ENCODE measurements at regions not wholly inside any gene's neighbourhood (a gene's known extent, or its start where the extent isn't known, plus 50 kb on each side); places are given as distances from the start of the nearest gene placed in this dataset.

DNA sequence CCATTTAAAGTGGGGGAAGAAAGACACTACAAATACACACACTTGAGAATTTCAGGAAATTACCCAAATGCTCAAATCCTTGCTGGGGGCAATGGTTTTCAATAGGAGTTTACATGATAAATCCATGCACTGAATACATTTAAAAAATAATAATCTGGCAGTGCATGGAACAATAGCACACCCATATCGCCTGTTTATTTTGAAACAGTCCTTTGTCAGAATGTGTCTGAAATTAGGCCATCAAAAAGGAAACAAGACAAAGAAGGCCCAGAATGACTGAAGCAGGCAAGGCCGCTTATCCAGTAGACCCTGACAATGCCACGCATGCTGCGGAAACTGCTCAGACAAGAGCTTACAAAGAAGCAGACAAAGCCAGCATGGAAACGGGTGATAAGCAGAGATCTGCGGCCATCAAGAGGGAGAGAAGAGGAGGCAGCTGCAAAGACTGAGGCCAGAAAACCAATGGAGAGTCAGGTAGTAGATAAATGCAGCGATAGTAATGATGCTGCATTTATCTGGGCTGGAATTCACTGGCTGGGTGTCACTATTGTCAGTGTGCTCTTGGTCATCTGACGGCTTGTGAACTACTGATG lies 211.9 kb upstream of the CNR1 start:
- TF ChIP-seq, protein P1, sequence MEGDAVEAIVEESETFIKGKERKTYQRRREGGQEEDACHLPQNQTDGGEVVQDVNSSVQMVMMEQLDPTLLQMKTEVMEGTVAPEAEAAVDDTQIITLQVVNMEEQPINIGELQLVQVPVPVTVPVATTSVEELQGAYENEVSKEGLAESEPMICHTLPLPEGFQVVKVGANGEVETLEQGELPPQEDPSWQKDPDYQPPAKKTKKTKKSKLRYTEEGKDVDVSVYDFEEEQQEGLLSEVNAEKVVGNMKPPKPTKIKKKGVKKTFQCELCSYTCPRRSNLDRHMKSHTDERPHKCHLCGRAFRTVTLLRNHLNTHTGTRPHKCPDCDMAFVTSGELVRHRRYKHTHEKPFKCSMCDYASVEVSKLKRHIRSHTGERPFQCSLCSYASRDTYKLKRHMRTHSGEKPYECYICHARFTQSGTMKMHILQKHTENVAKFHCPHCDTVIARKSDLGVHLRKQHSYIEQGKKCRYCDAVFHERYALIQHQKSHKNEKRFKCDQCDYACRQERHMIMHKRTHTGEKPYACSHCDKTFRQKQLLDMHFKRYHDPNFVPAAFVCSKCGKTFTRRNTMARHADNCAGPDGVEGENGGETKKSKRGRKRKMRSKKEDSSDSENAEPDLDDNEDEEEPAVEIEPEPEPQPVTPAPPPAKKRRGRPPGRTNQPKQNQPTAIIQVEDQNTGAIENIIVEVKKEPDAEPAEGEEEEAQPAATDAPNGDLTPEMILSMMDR (IDR thresholded peaks at IDR 0.05; ENCODE audit: poor library complexity), result no peak
- TF ChIP-seq EZH2phosphoT487 (IDR thresholded peaks at IDR 0.05; ENCODE audit: low read depth, severe bottlenecking, unreplicated experiment) (no peak), EZH2 (IDR thresholded peaks at IDR 0.05; ENCODE audit: borderline replicate concordance) (no peak)
